Endothelial cell of umbilical vein (primary cell): ENCODE measurements at regions not wholly inside any gene's neighbourhood (a gene's known extent, or its start where the extent isn't known, plus 50 kb on each side); places are given as distances from the start of the nearest gene placed in this dataset.

ENCODE experiments used
- EZH2 ChIP-seq: IDR thresholded peaks from 2 replicates; pipeline ENCODE4 v1.6.1; 2012; ENCODE audit warnings: borderline replicate concordance, low read depth, mild to moderate bottlenecking, moderate library complexity, low read length, inconsistent platforms; ENCODE audit not compliant: severe bottlenecking
- FOS ChIP-seq: IDR thresholded peaks from 2 replicates; pipeline ENCODE4 v1.6.1; 2011; ENCODE audit warnings: mild to moderate bottlenecking, low read length, moderate library complexity, borderline replicate concordance; ENCODE audit not compliant: insufficient read depth
- JUN ChIP-seq: IDR thresholded peaks from 2 replicates; pipeline ENCODE4 v1.6.1; 2011; ENCODE audit warnings: borderline replicate concordance, low read depth; ENCODE audit not compliant: insufficient read length, insufficient read depth
- MAX ChIP-seq: IDR thresholded peaks from 2 replicates; pipeline ENCODE4 v1.6.1; 2011; ENCODE audit not compliant: insufficient read depth, insufficient read length
- MYC ChIP-seq: IDR thresholded peaks from one replicate; pipeline ENCODE4 v1.6.1; 2011; ENCODE audit warnings: mild to moderate bottlenecking, low read depth, low read length
- POLR2A ChIP-seq: IDR thresholded peaks from 2 replicates; pipeline ENCODE4 v1.6.1; 2012; ENCODE audit warnings: low read depth, mild to moderate bottlenecking, control low read depth, low read length
- POLR2AphosphoS5 ChIP-seq: IDR thresholded peaks from 2 replicates; pipeline ENCODE4 v1.6.1; 2012; ENCODE audit warnings: low read depth, mild to moderate bottlenecking, control low read depth, low read length, moderate library complexity; ENCODE audit not compliant: insufficient read depth
- TF ChIP-seq, protein P1 (sequence below), 2 donors: IDR thresholded peaks; 1 replicate in 1 of 2; 2 replicates in 1 of 2; pipeline ENCODE4 v1.5.1; 2011; ENCODE audit warnings: low read length in 2 of 2, mild to moderate bottlenecking in 2 of 2, moderate library complexity in 2 of 2, control low read depth in 1 of 2, inconsistent platforms in 1 of 2, low read depth in 1 of 2; ENCODE audit not compliant: insufficient read depth in 1 of 2; ENCODE audit errors: extremely low read depth in 1 of 2

DNA sequence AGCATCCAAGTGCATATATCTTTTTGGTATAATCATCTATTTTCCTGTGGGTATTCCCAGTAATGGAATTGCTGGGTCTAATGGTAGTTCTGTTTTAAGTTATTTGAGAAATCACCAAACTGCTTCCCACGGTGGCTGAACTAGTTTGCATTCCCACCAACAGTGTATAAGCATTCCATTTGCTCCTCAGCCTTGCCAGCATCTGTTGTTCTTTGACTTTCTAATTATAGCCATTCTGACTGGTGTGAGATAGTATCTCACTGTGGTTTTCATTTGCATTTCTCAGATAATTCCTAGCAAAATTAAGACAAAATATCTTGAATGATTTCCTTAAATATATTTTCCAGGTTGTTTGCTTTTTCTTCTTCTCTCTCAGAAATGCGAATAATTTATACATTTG is 341.1 kb downstream of the GBA3 start:
- TF ChIP-seq, protein P1, sequence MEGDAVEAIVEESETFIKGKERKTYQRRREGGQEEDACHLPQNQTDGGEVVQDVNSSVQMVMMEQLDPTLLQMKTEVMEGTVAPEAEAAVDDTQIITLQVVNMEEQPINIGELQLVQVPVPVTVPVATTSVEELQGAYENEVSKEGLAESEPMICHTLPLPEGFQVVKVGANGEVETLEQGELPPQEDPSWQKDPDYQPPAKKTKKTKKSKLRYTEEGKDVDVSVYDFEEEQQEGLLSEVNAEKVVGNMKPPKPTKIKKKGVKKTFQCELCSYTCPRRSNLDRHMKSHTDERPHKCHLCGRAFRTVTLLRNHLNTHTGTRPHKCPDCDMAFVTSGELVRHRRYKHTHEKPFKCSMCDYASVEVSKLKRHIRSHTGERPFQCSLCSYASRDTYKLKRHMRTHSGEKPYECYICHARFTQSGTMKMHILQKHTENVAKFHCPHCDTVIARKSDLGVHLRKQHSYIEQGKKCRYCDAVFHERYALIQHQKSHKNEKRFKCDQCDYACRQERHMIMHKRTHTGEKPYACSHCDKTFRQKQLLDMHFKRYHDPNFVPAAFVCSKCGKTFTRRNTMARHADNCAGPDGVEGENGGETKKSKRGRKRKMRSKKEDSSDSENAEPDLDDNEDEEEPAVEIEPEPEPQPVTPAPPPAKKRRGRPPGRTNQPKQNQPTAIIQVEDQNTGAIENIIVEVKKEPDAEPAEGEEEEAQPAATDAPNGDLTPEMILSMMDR (IDR thresholded peaks at IDR 0.05; ENCODE audit: extremely low read depth in 1 of 2, insufficient read depth in 1 of 2, low read depth in 1 of 2, low read length in 2 of 2), result no peak
- TF ChIP-seq POLR2AphosphoS5 (no peak), POLR2A (no peak), MYC (no peak), FOS (no peak), MAX (no peak), EZH2 (no peak), JUN (no peak)
